ENCODE measurements at regions not wholly inside any gene's neighbourhood (a gene's known extent, or its start where the extent isn't known, plus 50 kb on each side); places are given as distances from the start of the nearest gene placed in this dataset.

- TF ChIP-seq CTCF (IDR thresholded peaks at IDR 0.05): no peak
- no peak for TF ChIP-seq ZFX (IDR thresholded peaks at IDR 0.05; ENCODE audit: borderline replicate concordance)
- H3K27ac ChIP-seq: no peak overlapping the region
These were observed 743.5 kb downstream of the BRD1 start for GRCh38 chr22:49084206-49084605.

- TF ChIP-seq CTCF (IDR thresholded peaks at IDR 0.05): no peak
- TF ChIP-seq ZFX (IDR thresholded peaks at IDR 0.05; ENCODE audit: borderline replicate concordance): no peak
- H3K27ac ChIP-seq: no peak overlapping the region
These were observed 744.1 kb downstream of the BRD1 start for GRCh38 chr22:49083607-49084006.

GRCh38 chr22:49082451-49082850 lies 745.2 kb downstream of the BRD1 start:
- TF ChIP-seq CTCF (IDR thresholded peaks at IDR 0.05): no peak
- no peak for TF ChIP-seq ZFX (IDR thresholded peaks at IDR 0.05; ENCODE audit: borderline replicate concordance)
- H3K27ac ChIP-seq: no peak overlapping the region

GRCh38 chr22:49081926-49082325 lies 745.7 kb downstream of the BRD1 start:
- H3K27ac ChIP-seq: no peak overlapping the region
- no peak for TF ChIP-seq CTCF (IDR thresholded peaks at IDR 0.05)

- H3K27ac ChIP-seq: no peak overlapping the region
These were observed 746.4 kb downstream of the BRD1 start for GRCh38 chr22:49081261-49081666.

GRCh38 chr22:49080631-49081030 lies 747.0 kb downstream of the BRD1 start:
- no peak overlapping the region for H3K27ac ChIP-seq
- TF ChIP-seq CTCF (IDR thresholded peaks at IDR 0.05): no peak

More at GRCh38 chr22:49081261-49081666, 746.4 kb downstream of the BRD1 start:
- TF ChIP-seq ZFX (IDR thresholded peaks at IDR 0.05; ENCODE audit: borderline replicate concordance) (no peak), CTCF (IDR thresholded peaks at IDR 0.05) (no peak)

- no peak for TF ChIP-seq CTCF (IDR thresholded peaks at IDR 0.05)
- no peak for TF ChIP-seq ZFX (IDR thresholded peaks at IDR 0.05; ENCODE audit: borderline replicate concordance)
- no peak overlapping the region for H3K27ac ChIP-seq
These were observed 747.8 kb downstream of the BRD1 start for GRCh38 chr22:49079743-49080500.
